GM19452 (cell line): ENCODE measurements at regions not wholly inside any gene's neighbourhood (a gene's known extent, or its start where the extent isn't known, plus 50 kb on each side); places are given as distances from the start of the nearest gene placed in this dataset.
"Not testable (repeated sequence)": the region's sequence is repeated elsewhere in the genome, so short reads cannot be mapped to it uniquely, and the experiment has no call there.

Experiments used
- ATAC-seq: cut with Tn5 transposase; IDR thresholded peaks from one replicate; pipeline ENCODE4 v1.9.1; 2021; ENCODE audit not compliant: unreplicated experiment

- no peak for ATAC-seq
Observed at GRCh38 chr3:152578769-152579168, 256.2 kb upstream of the P2RY1 start.

- no peak for ATAC-seq
Observed at GRCh38 chr3:152581951-152582350, 253.0 kb upstream of the P2RY1 start.

GRCh38 chr3:152583963-152584362 is 251.0 kb upstream of the P2RY1 start:
- ATAC-seq: no peak

GRCh38 chr3:152586974-152587373 is 248.0 kb upstream of the P2RY1 start:
- no peak for ATAC-seq

GRCh38 chr3:152587861-152588260 is 247.1 kb upstream of the P2RY1 start:
- no peak for ATAC-seq

GRCh38 chr3:152589644-152590043 is 245.3 kb upstream of the P2RY1 start:
- no peak for ATAC-seq

GRCh38 chr3:152591515-152591914 is 243.4 kb upstream of the P2RY1 start:
- ATAC-seq: no peak

- no peak for ATAC-seq
Observed at GRCh38 chr3:152593242-152593641, 241.7 kb upstream of the P2RY1 start.

- ATAC-seq: peak; percentile 99
Observed at GRCh38 chr3:152595975-152596821, 238.7 kb upstream of the P2RY1 start.

- not testable (repeated sequence) for ATAC-seq
Observed at GRCh38 chr3:152596832-152597231, 238.1 kb upstream of the P2RY1 start.

- ATAC-seq: no peak
Observed at GRCh38 chr3:152606146-152606545, 228.8 kb upstream of the P2RY1 start.

- no peak for ATAC-seq
Observed at GRCh38 chr3:152607179-152607578, 227.8 kb upstream of the P2RY1 start.

GRCh38 chr3:152608696-152609594 is 226.0 kb upstream of the P2RY1 start:
- ATAC-seq: no peak

GRCh38 chr3:152609891-152610290 is 225.0 kb upstream of the P2RY1 start:
- no peak for ATAC-seq

- ATAC-seq: no peak
Observed at GRCh38 chr3:152610622-152611021, 224.3 kb upstream of the P2RY1 start.

GRCh38 chr3:152611905-152612304 is 223.0 kb upstream of the P2RY1 start:
- no peak for ATAC-seq

GRCh38 chr3:152613851-152614250 is 221.1 kb upstream of the P2RY1 start:
- ATAC-seq: no peak

- ATAC-seq: no peak
Observed at GRCh38 chr3:152615681-152616080, 219.2 kb upstream of the P2RY1 start.

- ATAC-seq: no peak
Observed at GRCh38 chr3:152617609-152618008, 217.3 kb upstream of the P2RY1 start.

- no peak for ATAC-seq
Observed at GRCh38 chr3:152618529-152618928, 216.4 kb upstream of the P2RY1 start.

- no peak for ATAC-seq
Observed at GRCh38 chr3:152619691-152620090, 215.2 kb upstream of the P2RY1 start.

GRCh38 chr3:152620395-152620794 is 214.5 kb upstream of the P2RY1 start:
- ATAC-seq: no peak
